PC-3 (cell line): ENCODE measurements at regions not wholly inside any gene's neighbourhood (a gene's known extent, or its start where the extent isn't known, plus 50 kb on each side); places are given as distances from the start of the nearest gene placed in this dataset.

Experiments
- ATAC-seq: fragments of 200-7000 bp; cut with Tn5 transposase; 2 replicates; pipeline ENCODE4 v1.9.1; 2020; ENCODE audit warnings: mild to moderate bottlenecking, moderate library complexity
- BruUV-seq: library from RNA; stranded (reverse); fragments of 400-500 nt; replicated peaks from 2 replicates; lab custom pipeline; 2021; lab: Mats Ljungman, UMichigan
- CTCF ChIA-PET: fragments of 300-600 bp; sonication (Branson Sonifier 250); formaldehyde crosslinking; loops from one replicate; lab custom pipeline; 2022; ENCODE audit warnings: antibody characterized with exemption; lab: Charles Lee
- POLR2A ChIA-PET: fragments of 300-600 bp; sonication (Branson Sonifier 250); formaldehyde crosslinking; loops from one replicate; lab custom pipeline; 2022; ENCODE audit warnings: antibody characterized with exemption; ENCODE audit not compliant: unreplicated experiment; lab: Charles Lee
- DNase-seq: peaks from one replicate; pipeline ENCODE4 v3.0.0-alpha.2; 2015
- H2AFZ ChIP-seq: fragments of 300-600 bp; sonication (generic); 2 replicates; pipeline ENCODE4 v1.6.0; 2016; ENCODE audit warnings: antibody characterized with exemption, low read length
- H3F3A ChIP-seq: fragments of 300-600 bp; sonication (generic); one replicate; pipeline ENCODE4 v1.6.0; 2017; ENCODE audit warnings: antibody characterized with exemption, low read length, control low read depth, mild to moderate bottlenecking; ENCODE audit not compliant: unreplicated experiment
- H3K27ac ChIP-seq: fragments of 300-600 bp; sonication (generic); 2 replicates; pipeline ENCODE4 v1.5.1; 2016; ENCODE audit warnings: mild to moderate bottlenecking, low read length
- H3K27me3 ChIP-seq: fragments of 300-600 bp; sonication (generic); 2 replicates; pipeline ENCODE4 v1.6.1; 2016; ENCODE audit warnings: low read length, mixed read lengths
- H3K36me3 ChIP-seq: fragments of 300-600 bp; sonication (generic); 2 replicates; pipeline ENCODE4 v1.6.1; 2016; ENCODE audit warnings: low read depth, mixed run types, low read length, mixed read lengths
- H3K4me1 ChIP-seq: fragments of 300-600 bp; sonication (generic); 2 replicates; pipeline ENCODE4 v1.5.1; 2016; ENCODE audit warnings: low read length; ENCODE audit not compliant: insufficient read depth
- H3K4me2 ChIP-seq: fragments of 300-600 bp; sonication (generic); 2 replicates; pipeline ENCODE4 v1.6.0; 2016; ENCODE audit warnings: low read length
- H3K4me3 ChIP-seq: fragments of 300-600 bp; sonication (generic); 2 replicates; pipeline ENCODE4 v1.5.1; 2016; ENCODE audit warnings: mild to moderate bottlenecking, low read length, mixed read lengths
- H3K79me2 ChIP-seq: fragments of 300-600 bp; sonication (generic); 2 replicates; pipeline ENCODE4 v1.6.1; 2017; ENCODE audit warnings: low read length, mixed read lengths
- H3K9ac ChIP-seq: fragments of 300-600 bp; sonication (generic); 2 replicates; pipeline ENCODE4 v1.6.0; 2016; ENCODE audit warnings: mild to moderate bottlenecking, low read length
- H3K9me2 ChIP-seq: fragments of 300-600 bp; sonication (generic); replicated peaks from 2 replicates; pipeline ENCODE4 v1.6.1; 2016; ENCODE audit warnings: mixed run types, low read length, mixed read lengths
- H3K9me3 ChIP-seq: fragments of 300-600 bp; sonication (generic); 2 replicates; pipeline ENCODE4 v1.6.1; 2016; ENCODE audit warnings: low read length, mixed read lengths
- H4K20me1 ChIP-seq: fragments of 300-600 bp; sonication (generic); 2 replicates; pipeline ENCODE4 v1.6.1; 2016; ENCODE audit warnings: low read length, mixed read lengths
- EZH2 ChIP-seq: fragments of 300-600 bp; sonication (generic); IDR thresholded peaks from one replicate; pipeline ENCODE4 v1.6.1; 2017; ENCODE audit warnings: antibody characterized with exemption, mild to moderate bottlenecking, low read length; ENCODE audit not compliant: unreplicated experiment
- EZH2phosphoT487 ChIP-seq: fragments of 300-600 bp; sonication (generic); IDR thresholded peaks from 2 replicates; pipeline ENCODE4 v1.6.1; 2018; ENCODE audit warnings: mild to moderate bottlenecking, antibody characterized with exemption, low read length, borderline replicate concordance
- intact Hi-C: fragments of 100-400 bp; cut with micrococcal nuclease; formaldehyde crosslinking; loops from 2 replicates; pipeline ENCODE4 v1.9.0; 2023
- TF ChIP-seq, protein P1 (sequence below): fragments of 300-600 bp; sonication (generic); conservative IDR thresholded peaks from 2 replicates; pipeline ENCODE4 v1.5.1; 2017; ENCODE audit warnings: antibody characterized with exemption, low read depth, mild to moderate bottlenecking, low read length

- TF ChIP-seq EZH2phosphoT487 (no peak), EZH2 (no peak)
- TF ChIP-seq, protein P1, sequence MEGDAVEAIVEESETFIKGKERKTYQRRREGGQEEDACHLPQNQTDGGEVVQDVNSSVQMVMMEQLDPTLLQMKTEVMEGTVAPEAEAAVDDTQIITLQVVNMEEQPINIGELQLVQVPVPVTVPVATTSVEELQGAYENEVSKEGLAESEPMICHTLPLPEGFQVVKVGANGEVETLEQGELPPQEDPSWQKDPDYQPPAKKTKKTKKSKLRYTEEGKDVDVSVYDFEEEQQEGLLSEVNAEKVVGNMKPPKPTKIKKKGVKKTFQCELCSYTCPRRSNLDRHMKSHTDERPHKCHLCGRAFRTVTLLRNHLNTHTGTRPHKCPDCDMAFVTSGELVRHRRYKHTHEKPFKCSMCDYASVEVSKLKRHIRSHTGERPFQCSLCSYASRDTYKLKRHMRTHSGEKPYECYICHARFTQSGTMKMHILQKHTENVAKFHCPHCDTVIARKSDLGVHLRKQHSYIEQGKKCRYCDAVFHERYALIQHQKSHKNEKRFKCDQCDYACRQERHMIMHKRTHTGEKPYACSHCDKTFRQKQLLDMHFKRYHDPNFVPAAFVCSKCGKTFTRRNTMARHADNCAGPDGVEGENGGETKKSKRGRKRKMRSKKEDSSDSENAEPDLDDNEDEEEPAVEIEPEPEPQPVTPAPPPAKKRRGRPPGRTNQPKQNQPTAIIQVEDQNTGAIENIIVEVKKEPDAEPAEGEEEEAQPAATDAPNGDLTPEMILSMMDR: no peak
- intact Hi-C loops: loop anchor here (5.0 kb wide), 3 partner anchors 49 to 124 kb away; partner anchors contain the start of gene LHFPL2
- DNase-seq (peak; percentile 40), ATAC-seq (peak; percentile 79)
- Histone ChIP-seq H3K9ac (no peak overlapping the region), H3K9me3 (no peaks in the 10 kb centered on the region), H3K4me1 (peaks cover 15% of the 10 kb centered on the region), H3K27ac (peak overlapping the region; percentile 49), H3K4me2 (peak overlapping the region; percentile 77), H2AFZ (peak overlapping the region; percentile 64), H3F3A (no peaks in the 10 kb centered on the region), H3K9me2 (no peaks in the 10 kb centered on the region), H3K4me3 (peak overlapping the region; percentile 33; the same call in 1 of the 2 replicates), H3K36me3 (no peaks in the 10 kb centered on the region), H3K27me3 (no peaks in the 10 kb centered on the region), H4K20me1 (no peaks in the 10 kb centered on the region), H3K79me2 (no peaks in the 10 kb centered on the region)
- POLR2A ChIA-PET: no interaction called here
- CTCF ChIA-PET: interaction anchor here (0.7 kb wide), 1 partner anchor 1662 kb away, joined by 3 read pairs; no protein-coding TSS in a partner anchor
- no TSS peak for BruUV-seq
Measured at GRCh38 chr5:78720997-78721396, 72.4 kb upstream of the LHFPL2 start.

DNA sequence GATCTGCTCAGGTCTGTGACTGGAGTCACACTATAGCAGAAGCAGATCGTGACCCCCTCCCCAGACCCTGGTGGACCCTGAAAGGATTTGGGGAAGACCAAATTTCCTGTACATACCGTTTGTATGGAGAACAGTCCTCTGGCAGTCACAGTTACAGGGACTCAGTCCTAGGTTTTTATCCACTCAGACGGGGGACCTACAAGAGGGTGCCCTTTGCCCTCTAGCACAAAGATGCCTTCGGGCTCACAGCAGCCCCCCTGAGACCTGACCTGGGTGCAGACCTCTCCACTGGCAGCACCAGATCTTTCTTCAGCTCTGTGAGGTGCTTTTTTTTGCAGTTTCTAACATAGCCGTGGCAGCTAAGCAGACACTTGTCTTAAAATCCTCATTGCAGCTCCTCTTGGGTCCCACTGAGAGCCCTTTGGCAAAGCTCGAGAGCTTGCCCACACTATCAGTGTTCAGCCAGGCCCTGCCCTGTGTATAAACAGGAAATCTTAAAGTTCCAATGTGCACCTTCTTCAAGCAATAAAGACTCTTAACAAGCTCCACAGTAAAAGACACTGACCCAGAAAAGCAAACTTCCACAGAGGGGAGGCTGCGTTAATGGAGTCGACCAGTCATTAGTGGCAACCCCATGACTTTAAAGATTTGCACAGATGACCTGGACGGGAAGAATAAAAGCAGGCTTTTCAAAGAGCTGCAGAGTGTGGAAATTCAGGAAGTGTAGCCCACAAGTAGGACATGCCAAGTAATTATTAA, 71.8 kb upstream of the LHFPL2 start:
- intact Hi-C loops: loop anchor here (5.0 kb wide), 3 partner anchors 48 to 123 kb away; partner anchors contain the start of gene LHFPL2
- H3K4me2 ChIP-seq: peak overlapping the region; percentile 77
- H3F3A ChIP-seq: no peaks in the 10 kb centered on the region
- ChIA-PET POLR2A (interaction anchor here (0.6 kb wide), 2 partner anchors 72 to 104 kb away, joined by 3 read pairs; partner anchors contain the start of gene LHFPL2), CTCF (interaction anchor here (0.7 kb wide), 1 partner anchor 1661 kb away, joined by 3 read pairs; no protein-coding TSS in a partner anchor)
- no peaks in the 10 kb centered on the region for H4K20me1 ChIP-seq
- H3K9me3 ChIP-seq: no peaks in the 10 kb centered on the region
- ATAC-seq (peak; percentile 86), DNase-seq (no peak)
- TSS peak; percentile 76 for BruUV-seq
- H3K4me1 ChIP-seq: peaks cover 15% of the 10 kb centered on the region
- peak overlapping the region; percentile 49 for H3K27ac ChIP-seq
- H3K9me2 ChIP-seq: no peaks in the 10 kb centered on the region
- H3K27me3 ChIP-seq: no peaks in the 10 kb centered on the region
- H3K4me3 ChIP-seq: peak overlapping the region; percentile 33; the same call in 1 of the 2 replicates
- no peaks in the 10 kb centered on the region for H3K36me3 ChIP-seq
- TF ChIP-seq, protein P1: no peak
- TF ChIP-seq EZH2phosphoT487 (no peak), EZH2 (no peak)
- no peaks in the 10 kb centered on the region for H3K79me2 ChIP-seq
- H3K9ac ChIP-seq: no peak overlapping the region
- peak overlapping the region; percentile 64 for H2AFZ ChIP-seq
